Esophagus squamous epithelium (tissue), 5 donors: ENCODE measurements at regions not wholly inside any gene's neighbourhood (a gene's known extent, or its start where the extent isn't known, plus 50 kb on each side); places are given as distances from the start of the nearest gene placed in this dataset.

Source experiments
- DNase-seq: peaks from one replicate; lab custom pipeline; 2025; lab: John Stamatoyannopoulos, UW
- H3K27ac ChIP-seq, 4 donors: fragments of 200-600 bp; sonication (generic); one replicate each; pipeline ENCODE4 v1.5.1; 2016 to 2019; ENCODE audit warnings: mild to moderate bottlenecking in 1 of 4
- H3K27me3 ChIP-seq, 4 donors: fragments of 200-600 bp; sonication (generic); 1 replicate in 3 of 4; 2 replicates in 1 of 4; pipeline versions ENCODE4 v1.5.1 to v1.6.0; 2017 to 2021; ENCODE audit warnings: antibody characterized with exemption in 1 of 4
- H3K36me3 ChIP-seq, 3 donors: fragments of 200-600 bp; sonication (generic); one replicate each; pipeline ENCODE4 v1.5.1; 2016 to 2019
- H3K4me1 ChIP-seq, 3 donors: fragments of 200-600 bp; sonication (generic); one replicate each; pipeline ENCODE4 v1.5.1; 2017 to 2019
- H3K4me3 ChIP-seq, 4 donors: fragments of 200-600 bp; sonication (generic); 1 replicate in 3 of 4; 2 replicates in 1 of 4; pipeline ENCODE4 v1.5.1; 2016 to 2019; ENCODE audit warnings: mild to moderate bottlenecking in 2 of 4, moderate library complexity in 1 of 4
- H3K9me3 ChIP-seq, 3 donors: fragments of 200-600 bp; sonication (generic); one replicate each; pipeline ENCODE4 v1.5.1; 2016 to 2019
- POLR2A ChIP-seq, 4 donors: fragments of 450-650 bp; IDR thresholded peaks; one replicate each; pipeline ENCODE4 v1.6.1; 2017; ENCODE audit warnings: antibody characterized with exemption in 4 of 4, mild to moderate bottlenecking in 4 of 4, moderate library complexity in 3 of 4
- WGBS, 2 donors: methylation state at CpG; one replicate each; pipeline ENCODE4 v1.1.5; 2018; 5-methylcytosine and 5-hydroxymethylcytosine counted together
- intact Hi-C: fragments of 100-400 bp; cut with DNase I; formaldehyde crosslinking; loops from one replicate; pipeline ENCODE4 v1.15.0; 2022
- TF ChIP-seq, protein P1 (sequence below), 6 experiments: fragments of 450-650 bp in 4 of 6; fragments of 200-600 bp in 2 of 6; sonication (generic) in 2 of 6; IDR thresholded peaks; one replicate each; pipeline ENCODE4 v1.5.1; 2016 to 2019; ENCODE audit warnings: antibody characterized with exemption in 6 of 6, mild to moderate bottlenecking in 4 of 6, moderate library complexity in 4 of 6
- donor health status: DM: yes; HTN: yes; CAD: no.

GRCh38 chr2:5454051-5454390, 238.2 kb upstream of the SOX11 start:
- TF ChIP-seq, protein P1, sequence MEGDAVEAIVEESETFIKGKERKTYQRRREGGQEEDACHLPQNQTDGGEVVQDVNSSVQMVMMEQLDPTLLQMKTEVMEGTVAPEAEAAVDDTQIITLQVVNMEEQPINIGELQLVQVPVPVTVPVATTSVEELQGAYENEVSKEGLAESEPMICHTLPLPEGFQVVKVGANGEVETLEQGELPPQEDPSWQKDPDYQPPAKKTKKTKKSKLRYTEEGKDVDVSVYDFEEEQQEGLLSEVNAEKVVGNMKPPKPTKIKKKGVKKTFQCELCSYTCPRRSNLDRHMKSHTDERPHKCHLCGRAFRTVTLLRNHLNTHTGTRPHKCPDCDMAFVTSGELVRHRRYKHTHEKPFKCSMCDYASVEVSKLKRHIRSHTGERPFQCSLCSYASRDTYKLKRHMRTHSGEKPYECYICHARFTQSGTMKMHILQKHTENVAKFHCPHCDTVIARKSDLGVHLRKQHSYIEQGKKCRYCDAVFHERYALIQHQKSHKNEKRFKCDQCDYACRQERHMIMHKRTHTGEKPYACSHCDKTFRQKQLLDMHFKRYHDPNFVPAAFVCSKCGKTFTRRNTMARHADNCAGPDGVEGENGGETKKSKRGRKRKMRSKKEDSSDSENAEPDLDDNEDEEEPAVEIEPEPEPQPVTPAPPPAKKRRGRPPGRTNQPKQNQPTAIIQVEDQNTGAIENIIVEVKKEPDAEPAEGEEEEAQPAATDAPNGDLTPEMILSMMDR (IDR thresholded peaks at IDR 0.05): no peak
- no peak for TF ChIP-seq POLR2A (IDR thresholded peaks at IDR 0.05)
- H3K4me1 ChIP-seq: no peaks in the 10 kb centered on the region
- H3K27ac ChIP-seq: no peak overlapping the region
- intact Hi-C loops: no loop called here
- 37 to 56% methylated on average over 4 of the region's 4 CpGs for WGBS, 2 donors
- no peak overlapping the region for H3K4me3 ChIP-seq
- no peaks in the 10 kb centered on the region for H3K36me3 ChIP-seq
- H3K9me3 ChIP-seq: peaks cover 0 to 15% (median 0%) of the 10 kb centered on the region in 3 donors
- no peaks in the 10 kb centered on the region for H3K27me3 ChIP-seq
- DNase-seq: no peak

- Histone ChIP-seq H3K27ac (no peak overlapping the region), H3K4me3 (no peak overlapping the region), H3K9me3 (peaks cover 0 to 16% (median 0%) of the 10 kb centered on the region in 3 donors), H3K27me3 (no peaks in the 10 kb centered on the region), H3K36me3 (no peaks in the 10 kb centered on the region), H3K4me1 (no peaks in the 10 kb centered on the region)
- intact Hi-C loops: no loop called here
- DNase-seq: no peak
- WGBS, 2 donors: 74 to 87% methylated on average over 5 to 6 of the region's 6 CpGs
- TF ChIP-seq, protein P1 (IDR thresholded peaks at IDR 0.05): no peak
- no peak for TF ChIP-seq POLR2A (IDR thresholded peaks at IDR 0.05)
Measured at GRCh38 chr2:5459041-5459440, 233.1 kb upstream of the SOX11 start.

DNA sequence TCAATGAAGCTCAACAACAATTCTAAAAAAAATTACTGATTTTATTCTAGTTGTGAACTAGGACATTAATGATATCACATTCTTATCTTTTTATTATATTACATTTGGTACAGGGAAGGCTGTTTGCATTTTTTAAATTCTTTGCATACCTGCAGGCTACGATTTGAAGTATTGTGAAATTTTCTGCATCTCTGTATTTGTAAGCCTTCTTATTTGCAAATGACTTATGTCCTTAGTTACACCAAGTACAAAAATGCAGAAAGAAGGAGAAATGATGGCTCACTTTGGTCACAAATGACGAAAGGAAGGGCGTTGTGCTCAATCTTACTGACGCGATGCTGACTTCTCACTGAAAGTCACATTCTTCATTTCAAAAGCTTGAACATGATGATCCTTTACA, 227.5 kb upstream of the SOX11 start:
- WGBS, 2 donors: 46 to 50% methylated on average over 5 of the region's 5 CpGs
- H3K36me3 ChIP-seq: no peaks in the 10 kb centered on the region
- no peaks in the 10 kb centered on the region for H3K9me3 ChIP-seq
- H3K27me3 ChIP-seq: no peaks in the 10 kb centered on the region
- no peak overlapping the region for H3K4me3 ChIP-seq
- H3K4me1 ChIP-seq: no peaks in the 10 kb centered on the region
- H3K27ac ChIP-seq: no peak overlapping the region
- intact Hi-C loops: no loop called here
- DNase-seq: no peak
- no peak for TF ChIP-seq POLR2A (IDR thresholded peaks at IDR 0.05)
- TF ChIP-seq, protein P1 (IDR thresholded peaks at IDR 0.05): no peak

DNA sequence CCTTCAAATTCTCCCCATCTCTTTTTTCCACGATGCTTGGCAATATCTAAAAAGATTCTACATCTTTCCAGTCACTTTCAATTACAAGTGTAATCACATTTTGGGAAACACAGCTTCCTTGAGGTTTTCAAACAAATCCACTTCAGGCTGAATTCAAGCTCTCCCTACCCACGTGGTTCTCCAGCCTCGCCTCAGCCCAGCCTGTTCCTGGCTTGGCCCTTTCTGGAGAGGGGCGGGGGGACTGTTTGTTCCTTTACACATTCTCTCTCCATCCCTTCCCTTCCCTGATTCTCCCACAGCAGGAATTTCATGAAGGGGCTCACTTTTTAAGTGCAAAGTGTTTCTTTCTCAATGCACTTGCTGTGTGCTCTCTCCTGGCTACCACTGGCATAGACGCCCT, 226.3 kb upstream of the SOX11 start:
- no peak overlapping the region for H3K27ac ChIP-seq
- no peak for DNase-seq
- H3K36me3 ChIP-seq: no peaks in the 10 kb centered on the region
- H3K9me3 ChIP-seq: no peaks in the 10 kb centered on the region
- H3K4me1 ChIP-seq: no peaks in the 10 kb centered on the region
- TF ChIP-seq, protein P1 (IDR thresholded peaks at IDR 0.05): no peak
- no peak for TF ChIP-seq POLR2A (IDR thresholded peaks at IDR 0.05)
- intact Hi-C loops: no loop called here
- H3K4me3 ChIP-seq: no peak overlapping the region
- H3K27me3 ChIP-seq: no peaks in the 10 kb centered on the region
- WGBS, 2 donors: 45 to 61% methylated on average over 5 of the region's 5 CpGs

GRCh38 chr2:5467178-5467905, 224.8 kb upstream of the SOX11 start:
- Histone ChIP-seq H3K27me3 (no peaks in the 10 kb centered on the region), H3K9me3 (no peaks in the 10 kb centered on the region), H3K4me1 (no peaks in the 10 kb centered on the region), H3K27ac (no peak overlapping the region), H3K36me3 (no peaks in the 10 kb centered on the region), H3K4me3 (no peak overlapping the region)
- WGBS, 2 donors: 80% methylated on average over 14 to 15 of the region's 15 CpGs
- no peak for DNase-seq
- no peak for TF ChIP-seq POLR2A (IDR thresholded peaks at IDR 0.05)
- intact Hi-C loops: no loop called here
